ENCODE measurements at regions not wholly inside any gene's neighbourhood (a gene's known extent, or its start where the extent isn't known, plus 50 kb on each side); places are given as distances from the start of the nearest gene placed in this dataset.

DNA sequence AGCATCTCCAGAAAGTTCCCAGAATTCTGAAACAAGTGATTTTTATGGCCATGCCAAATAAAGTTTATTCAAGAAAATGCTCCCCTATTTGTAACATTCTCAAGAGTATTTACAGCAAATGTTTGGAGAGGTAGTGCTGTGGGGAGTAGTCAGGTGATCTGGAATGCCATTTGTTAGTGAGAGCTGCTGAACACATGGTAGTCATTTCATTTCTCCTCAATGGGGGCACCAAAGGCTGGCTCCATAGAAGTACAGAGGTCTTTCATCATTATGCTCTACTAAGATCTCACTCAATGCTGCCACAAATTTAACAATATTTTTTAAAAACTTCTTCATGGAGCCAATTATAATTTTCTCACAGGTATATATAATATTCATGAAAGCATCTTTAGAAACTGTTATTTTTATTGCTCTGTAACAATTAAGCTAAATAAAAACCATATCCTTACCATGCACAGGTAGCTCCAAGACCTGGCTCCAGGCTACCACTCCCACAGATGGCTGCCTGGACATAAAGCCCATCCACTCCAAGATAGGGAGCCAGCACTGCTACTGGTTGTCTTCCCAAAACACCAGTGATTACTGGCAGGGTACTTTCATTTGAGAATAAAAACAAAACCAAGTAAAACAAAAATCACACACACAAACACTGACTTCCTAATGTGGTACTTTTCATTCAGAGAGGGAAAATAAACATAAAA is 200.8 kb downstream of the PLK2 start:
- DNase-seq (ENCODE audit: low read depth in 2 of 2): no peak

GRCh38 chr5:58255970-58256369 is 203.9 kb downstream of the PLK2 start:
- no peak for DNase-seq (ENCODE audit: low read depth in 2 of 2)

GRCh38 chr5:58255386-58255785 is 204.5 kb downstream of the PLK2 start:
- DNase-seq (ENCODE audit: low read depth in 2 of 2): no peak

GRCh38 chr5:58248221-58248620 is 211.7 kb downstream of the PLK2 start:
- DNase-seq (ENCODE audit: low read depth in 2 of 2): no peak

- DNase-seq (ENCODE audit: low read depth in 2 of 2): no peak
Measured at GRCh38 chr5:58246461-58246944, 213.4 kb downstream of the PLK2 start.

- DNase-seq (ENCODE audit: low read depth in 2 of 2): no peak
Measured at GRCh38 chr5:58245476-58245840, 214.4 kb downstream of the PLK2 start.

- DNase-seq (ENCODE audit: low read depth in 2 of 2): no peak
Measured at GRCh38 chr5:58244819-58245475, 214.9 kb downstream of the PLK2 start.

DNA sequence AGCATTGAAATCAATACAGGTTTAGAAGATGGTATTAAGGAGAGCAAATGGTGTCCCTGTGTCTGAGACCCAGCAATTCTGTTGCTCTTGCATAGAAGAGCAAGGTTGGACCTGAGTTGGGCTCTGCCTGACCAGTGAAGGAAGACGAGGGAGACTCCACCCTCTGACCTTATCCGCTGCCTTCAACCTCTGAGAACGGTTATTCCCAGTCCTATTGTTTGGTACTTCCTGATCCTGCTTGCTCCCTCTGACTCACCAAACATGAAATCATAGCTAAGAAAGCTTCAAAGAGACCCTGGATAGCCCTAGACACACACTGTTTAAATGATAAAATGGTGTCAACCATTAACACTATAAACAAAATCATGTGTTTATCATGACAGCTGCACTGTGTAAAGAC is 218.5 kb downstream of the PLK2 start:
- DNase-seq (ENCODE audit: low read depth in 2 of 2): no peak

GRCh38 chr5:58240322-58240721 is 219.6 kb downstream of the PLK2 start:
- no peak for DNase-seq (ENCODE audit: low read depth in 2 of 2)

DNA sequence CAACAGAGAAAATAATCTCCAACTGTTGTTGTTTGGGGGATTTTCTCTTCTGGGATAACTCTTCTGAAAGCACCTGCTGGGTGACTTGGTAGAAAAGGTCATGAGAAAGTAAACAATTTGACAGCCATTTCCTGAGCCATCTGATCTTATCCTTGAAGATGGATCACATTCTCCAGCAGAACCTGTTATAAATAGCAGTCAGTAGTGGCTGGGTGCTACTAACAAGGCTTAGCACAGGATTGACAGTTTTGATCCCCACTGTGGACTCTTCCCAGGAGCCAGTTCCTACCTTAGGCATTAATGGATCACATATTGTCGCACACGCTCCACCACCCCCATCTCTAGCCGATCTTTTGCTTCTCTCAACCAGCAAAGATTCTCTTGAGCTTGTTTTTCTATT is 220.2 kb downstream of the PLK2 start:
- DNase-seq (ENCODE audit: low read depth in 2 of 2): no peak

GRCh38 chr5:58239045-58239444 is 220.8 kb downstream of the PLK2 start:
- DNase-seq (ENCODE audit: low read depth in 2 of 2): no peak

DNA sequence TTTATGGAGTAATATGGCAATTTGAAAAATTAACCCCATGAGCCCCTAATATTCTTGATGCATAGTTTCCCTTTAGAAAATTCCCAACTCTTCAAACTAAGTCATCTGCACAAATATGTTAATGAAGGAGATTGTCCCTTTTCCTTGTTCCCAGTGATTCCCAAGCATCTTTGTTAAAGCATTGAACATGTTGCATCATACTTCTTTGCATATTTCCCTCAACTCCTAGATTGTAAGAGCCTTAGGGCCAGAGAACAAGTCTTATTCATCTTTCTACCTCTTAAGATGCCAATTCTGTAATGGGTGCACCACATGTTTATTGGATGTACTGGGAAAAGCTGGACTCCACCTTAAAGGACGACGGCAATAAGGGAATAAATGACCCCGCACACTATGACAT is 223.4 kb downstream of the PLK2 start:
- no peak for DNase-seq (ENCODE audit: low read depth in 2 of 2)

DNA sequence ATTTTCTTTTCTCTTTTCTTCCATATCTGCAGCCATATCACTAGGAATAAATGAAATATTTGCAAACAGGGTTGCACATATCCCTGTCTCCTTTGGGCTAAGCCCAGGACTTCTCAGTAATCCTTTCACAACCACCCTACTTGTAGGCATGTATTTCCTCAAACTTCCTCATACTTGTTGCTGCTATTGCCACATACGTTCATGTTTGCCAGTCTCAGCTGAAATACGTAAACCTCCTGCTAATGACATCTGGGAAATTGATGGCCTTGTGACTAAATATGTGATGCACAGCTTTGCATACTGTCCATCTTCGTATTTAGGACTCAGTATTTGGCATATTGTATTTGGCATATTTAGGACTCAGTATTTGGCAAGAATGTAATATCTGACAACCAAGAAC is 224.6 kb downstream of the PLK2 start:
- no peak for DNase-seq (ENCODE audit: low read depth in 2 of 2)

GRCh38 chr5:58232130-58232529 is 227.8 kb downstream of the PLK2 start:
- no peak for DNase-seq (ENCODE audit: low read depth in 2 of 2)

DNA sequence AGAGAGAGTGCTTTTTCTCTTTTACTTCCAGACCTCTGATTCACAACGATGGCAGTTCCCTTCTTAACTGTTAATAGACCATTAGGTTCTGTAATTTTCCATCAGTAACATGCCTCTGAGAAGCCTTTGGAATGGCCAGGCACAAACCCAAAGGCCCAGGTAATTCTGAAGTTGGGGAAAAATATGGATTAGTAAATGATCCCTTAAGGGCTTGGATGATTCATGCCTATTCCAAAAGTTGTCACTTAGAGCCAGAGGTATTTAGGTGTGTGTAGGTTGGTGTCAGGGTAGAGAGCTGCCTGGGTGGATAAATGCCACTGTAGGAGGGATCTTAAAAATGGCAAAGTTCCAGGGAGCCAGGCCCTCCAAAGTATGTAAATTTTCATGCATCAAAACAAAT is 228.8 kb downstream of the PLK2 start:
- no peak for DNase-seq (ENCODE audit: low read depth in 2 of 2)

DNA sequence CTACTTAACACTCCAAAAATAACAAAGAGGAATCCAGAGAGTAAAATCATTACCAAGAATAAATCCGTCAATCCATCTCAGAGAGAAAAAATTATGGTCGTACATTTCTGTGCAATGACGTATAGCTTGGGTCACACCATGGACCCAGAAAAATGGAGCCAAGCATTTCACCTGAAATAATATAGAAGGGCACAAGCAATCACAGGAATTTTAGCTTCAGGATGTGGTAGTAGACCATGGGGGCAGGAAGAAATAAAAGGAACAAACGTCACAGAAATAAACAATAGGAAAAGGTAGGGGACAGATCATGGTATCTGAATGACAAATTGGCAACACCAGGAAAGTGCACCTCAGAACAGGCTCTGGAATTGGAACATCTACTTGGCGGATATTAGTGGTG is 231.0 kb downstream of the PLK2 start:
- no peak for DNase-seq (ENCODE audit: low read depth in 2 of 2)

DNA sequence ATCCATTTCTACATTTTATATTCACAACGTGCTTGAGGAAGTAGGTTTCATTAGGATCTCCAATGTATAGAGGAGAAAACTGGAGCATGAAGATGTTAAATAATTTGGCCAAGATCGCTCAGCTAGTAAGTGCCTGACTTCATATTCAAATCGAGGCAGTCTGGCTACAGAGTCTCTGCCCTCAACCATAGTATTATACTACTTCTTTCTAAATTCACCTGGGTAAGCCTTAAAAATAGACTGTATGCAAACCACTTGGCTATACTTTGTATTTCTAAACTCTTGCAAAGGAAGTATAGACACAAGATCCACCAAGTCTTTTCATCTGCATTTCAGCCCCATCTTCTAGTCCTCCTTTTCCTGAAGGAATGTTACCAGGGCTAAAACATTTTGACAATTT is 232.0 kb downstream of the PLK2 start:
- no peak for DNase-seq (ENCODE audit: low read depth in 2 of 2)

- DNase-seq (ENCODE audit: low read depth in 2 of 2): no peak
Measured at GRCh38 chr5:58224661-58225060, 235.2 kb downstream of the PLK2 start.

GRCh38 chr5:58224221-58224620 is 235.7 kb downstream of the PLK2 start:
- no peak for DNase-seq (ENCODE audit: low read depth in 2 of 2)

- no peak for DNase-seq (ENCODE audit: low read depth in 2 of 2)
Measured at GRCh38 chr5:58215364-58215763, 244.5 kb downstream of the PLK2 start.

GRCh38 chr5:58211441-58211840 is 248.4 kb downstream of the PLK2 start:
- no peak for DNase-seq (ENCODE audit: low read depth in 2 of 2)

GRCh38 chr5:58208674-58209073 is 251.2 kb downstream of the PLK2 start:
- DNase-seq (ENCODE audit: low read depth in 2 of 2): no peak

DNA sequence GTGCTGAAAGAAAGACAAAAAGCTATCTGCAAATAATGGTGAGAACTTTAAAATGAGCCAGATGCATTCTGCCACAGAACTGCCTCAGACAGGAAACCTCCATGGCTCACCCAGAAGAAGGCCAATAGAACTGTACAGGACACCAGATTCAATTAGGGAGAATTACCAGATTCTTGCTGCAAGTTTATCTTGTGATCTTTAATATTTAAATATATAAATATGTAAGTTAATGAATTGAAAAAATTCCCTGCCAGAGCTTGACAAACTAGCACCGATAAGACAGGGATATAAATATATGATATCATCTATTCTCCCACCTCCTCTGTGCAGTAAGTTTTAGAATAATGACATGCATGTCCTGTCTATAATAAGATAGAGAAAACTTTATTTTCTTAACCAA is 252.8 kb downstream of the PLK2 start:
- DNase-seq (ENCODE audit: low read depth in 2 of 2): no peak

- DNase-seq (ENCODE audit: low read depth in 2 of 2): no peak
Measured at GRCh38 chr5:58204966-58205365, 254.9 kb downstream of the PLK2 start.
